Mammary epithelial cell (primary cell): ENCODE measurements at regions not wholly inside any gene's neighbourhood (a gene's known extent, or its start where the extent isn't known, plus 50 kb on each side); places are given as distances from the start of the nearest gene placed in this dataset.

Experiments used
- EZH2 ChIP-seq: IDR thresholded peaks from 2 replicates; pipeline ENCODE4 v1.6.1; 2012; ENCODE audit warnings: low read length, inconsistent platforms, borderline replicate concordance
- TF ChIP-seq, protein P1 (sequence below), 2 donors: IDR thresholded peaks in 1 of 2; conservative IDR thresholded peaks in 1 of 2; 2 replicates each; pipeline ENCODE4 v1.5.1; 2011 to 2012; ENCODE audit warnings: inconsistent platforms in 2 of 2, low read length in 2 of 2, mild to moderate bottlenecking in 2 of 2, control low read depth in 1 of 2, low read depth in 1 of 2; ENCODE audit not compliant: insufficient read depth in 1 of 2; ENCODE audit errors: extremely low read depth in 1 of 2

- TF ChIP-seq, protein P1, sequence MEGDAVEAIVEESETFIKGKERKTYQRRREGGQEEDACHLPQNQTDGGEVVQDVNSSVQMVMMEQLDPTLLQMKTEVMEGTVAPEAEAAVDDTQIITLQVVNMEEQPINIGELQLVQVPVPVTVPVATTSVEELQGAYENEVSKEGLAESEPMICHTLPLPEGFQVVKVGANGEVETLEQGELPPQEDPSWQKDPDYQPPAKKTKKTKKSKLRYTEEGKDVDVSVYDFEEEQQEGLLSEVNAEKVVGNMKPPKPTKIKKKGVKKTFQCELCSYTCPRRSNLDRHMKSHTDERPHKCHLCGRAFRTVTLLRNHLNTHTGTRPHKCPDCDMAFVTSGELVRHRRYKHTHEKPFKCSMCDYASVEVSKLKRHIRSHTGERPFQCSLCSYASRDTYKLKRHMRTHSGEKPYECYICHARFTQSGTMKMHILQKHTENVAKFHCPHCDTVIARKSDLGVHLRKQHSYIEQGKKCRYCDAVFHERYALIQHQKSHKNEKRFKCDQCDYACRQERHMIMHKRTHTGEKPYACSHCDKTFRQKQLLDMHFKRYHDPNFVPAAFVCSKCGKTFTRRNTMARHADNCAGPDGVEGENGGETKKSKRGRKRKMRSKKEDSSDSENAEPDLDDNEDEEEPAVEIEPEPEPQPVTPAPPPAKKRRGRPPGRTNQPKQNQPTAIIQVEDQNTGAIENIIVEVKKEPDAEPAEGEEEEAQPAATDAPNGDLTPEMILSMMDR (conservative IDR thresholded peaks at IDR 0.05 in 1 of 2, IDR thresholded peaks at IDR 0.05 in 1 of 2; ENCODE audit: extremely low read depth in 1 of 2, insufficient read depth in 1 of 2, low read depth in 1 of 2, low read length in 2 of 2) = no peak
- no peak for TF ChIP-seq EZH2
Observed at GRCh38 chr2:129428086-129428660, 551.3 kb upstream of the RAB6C start.
